Activated naive CD4-positive, alpha-beta T cell treated with anti-CD3 and anti-CD28 coated beads, Interleukin-2, amount 50 U/mL, for 16 hours (primary cell): ENCODE measurements at regions not wholly inside any gene's neighbourhood (a gene's known extent, or its start where the extent isn't known, plus 50 kb on each side); places are given as distances from the start of the nearest gene placed in this dataset.

Experiments used
- DNase-seq: peaks from one replicate; pipeline ENCODE4 v3.0.0-alpha.2; 2020

GRCh38 chr12:41737423-41737822 lies 407.3 kb downstream of the GXYLT1 start:
- DNase-seq, result no peak

GRCh38 chr12:41736436-41736835 lies 408.2 kb downstream of the GXYLT1 start:
- DNase-seq, result no peak

DNA sequence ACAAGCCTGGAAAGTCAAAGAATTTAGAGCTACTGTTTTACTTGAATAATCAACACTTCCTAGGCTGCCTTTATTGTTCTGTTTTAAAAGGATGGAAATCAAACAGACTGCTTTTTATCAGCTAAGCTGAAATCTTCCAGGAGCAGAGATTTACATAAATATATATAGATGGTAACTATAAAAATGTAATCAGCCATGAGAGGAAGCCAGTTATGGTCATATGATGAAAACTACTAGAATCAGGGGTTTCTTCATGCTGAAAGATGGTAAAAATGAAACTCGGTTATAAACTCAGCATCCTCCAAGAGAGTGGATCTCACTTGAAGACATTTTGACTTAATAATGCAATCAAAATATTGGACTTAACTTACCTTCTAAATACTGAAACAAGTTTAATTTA lies 413.0 kb downstream of the GXYLT1 start:
- no peak for DNase-seq

GRCh38 chr12:41731061-41731460 lies 413.6 kb downstream of the GXYLT1 start:
- DNase-seq, result no peak

DNA sequence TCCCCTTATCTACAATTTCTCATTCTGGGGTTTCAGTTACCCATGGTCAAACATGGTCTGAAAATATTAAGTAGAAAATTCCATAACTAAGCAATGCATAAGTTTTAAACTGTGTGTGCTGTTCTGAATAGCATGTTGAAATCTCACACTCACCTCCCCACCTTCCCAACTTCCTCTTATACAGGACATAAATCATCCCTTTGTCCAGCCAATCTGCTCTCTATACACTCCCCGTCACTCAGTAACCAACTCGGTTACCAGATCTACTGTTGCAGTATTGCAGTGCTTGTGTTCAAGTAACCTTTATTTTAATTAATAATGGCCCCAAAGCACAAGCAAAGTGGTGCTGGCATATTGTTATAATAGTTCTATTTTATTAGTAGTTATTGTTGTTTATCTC lies 420.5 kb downstream of the GXYLT1 start:
- no peak for DNase-seq

DNA sequence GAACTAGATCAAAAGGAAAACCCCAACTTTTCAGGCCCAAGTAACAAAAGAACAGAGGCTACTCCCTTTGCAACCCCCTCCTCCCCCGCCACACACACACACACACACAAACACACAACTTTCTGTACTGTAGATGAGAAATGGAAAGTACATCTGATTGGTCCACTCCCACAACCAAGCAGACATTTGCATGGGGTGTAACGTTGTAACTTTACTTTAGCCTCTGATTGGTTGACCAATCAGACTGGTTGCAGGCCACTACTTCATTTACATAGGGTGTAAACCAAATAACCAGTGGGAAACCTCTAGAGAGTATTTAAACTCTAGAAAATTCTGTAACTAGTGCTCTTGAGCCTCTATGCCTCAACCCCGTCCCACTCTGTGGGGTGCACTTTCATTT lies 425.5 kb downstream of the GXYLT1 start:
- no peak for DNase-seq

DNA sequence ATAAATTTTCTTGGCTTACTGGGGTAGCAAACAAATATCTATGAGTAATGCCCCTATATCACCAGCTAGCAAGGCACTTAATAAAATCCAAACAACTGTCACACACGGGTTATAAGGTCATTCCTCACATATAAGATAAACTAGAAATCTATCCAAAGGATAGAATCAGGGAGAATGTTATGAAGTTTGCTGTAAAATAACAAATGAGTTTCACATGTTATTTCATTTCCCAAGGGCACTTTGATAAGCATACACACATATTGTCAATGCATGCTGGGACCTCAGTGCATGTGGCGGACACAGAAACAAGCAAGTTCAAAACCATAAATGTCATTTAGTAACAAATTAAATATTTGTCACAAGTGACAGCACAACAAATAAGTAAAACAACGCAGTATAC lies 429.4 kb downstream of the GXYLT1 start:
- DNase-seq, result no peak

- no peak for DNase-seq
These were observed 435.0 kb downstream of the GXYLT1 start for GRCh38 chr12:41709463-41710285.

GRCh38 chr12:41709012-41709411 lies 435.7 kb downstream of the GXYLT1 start:
- DNase-seq, result no peak

DNA sequence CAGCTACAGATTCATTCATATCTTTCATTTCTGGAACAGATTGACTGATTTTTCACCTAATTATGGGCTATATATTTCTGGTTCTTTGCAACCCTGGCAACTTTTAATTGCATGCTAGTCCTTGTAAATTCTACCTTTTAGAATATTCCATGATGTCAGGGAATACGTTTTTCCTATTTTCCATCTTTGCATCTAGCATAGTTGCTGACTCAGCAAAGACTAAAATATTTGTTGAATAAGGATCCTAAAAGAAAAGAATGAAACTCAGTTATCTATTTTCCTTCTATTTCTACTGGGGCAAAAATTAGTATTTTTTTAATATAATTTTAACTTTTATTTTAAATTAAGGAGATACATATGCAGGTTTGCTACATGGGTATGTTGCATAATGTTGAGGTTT lies 438.3 kb downstream of the GXYLT1 start:
- no peak for DNase-seq

GRCh38 chr12:41701943-41702601 lies 442.6 kb downstream of the GXYLT1 start:
- no peak for DNase-seq

GRCh38 chr12:41700940-41701339 lies 443.7 kb downstream of the GXYLT1 start:
- DNase-seq, result no peak

DNA sequence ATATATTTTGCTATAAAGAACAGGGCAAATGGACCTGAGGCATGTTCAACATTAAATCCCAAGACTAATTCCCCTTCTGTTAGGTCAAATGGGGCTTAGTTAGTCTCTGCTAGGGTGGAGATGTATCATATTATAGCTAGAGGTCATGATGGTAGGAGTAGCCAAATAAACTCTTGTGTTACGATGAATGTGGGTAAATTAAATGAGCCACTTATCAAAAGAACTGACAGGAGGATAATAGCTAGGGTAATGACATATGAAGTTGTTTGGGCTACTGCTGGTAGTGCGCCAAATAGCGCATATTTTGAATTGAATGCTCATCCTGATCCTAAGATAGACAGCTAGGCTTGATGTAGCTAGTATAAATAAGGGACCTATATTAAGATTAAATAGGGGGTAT lies 445.0 kb downstream of the GXYLT1 start:
- DNase-seq, result no peak

- DNase-seq, result no peak
These were observed 447.5 kb downstream of the GXYLT1 start for GRCh38 chr12:41697161-41697560.

DNA sequence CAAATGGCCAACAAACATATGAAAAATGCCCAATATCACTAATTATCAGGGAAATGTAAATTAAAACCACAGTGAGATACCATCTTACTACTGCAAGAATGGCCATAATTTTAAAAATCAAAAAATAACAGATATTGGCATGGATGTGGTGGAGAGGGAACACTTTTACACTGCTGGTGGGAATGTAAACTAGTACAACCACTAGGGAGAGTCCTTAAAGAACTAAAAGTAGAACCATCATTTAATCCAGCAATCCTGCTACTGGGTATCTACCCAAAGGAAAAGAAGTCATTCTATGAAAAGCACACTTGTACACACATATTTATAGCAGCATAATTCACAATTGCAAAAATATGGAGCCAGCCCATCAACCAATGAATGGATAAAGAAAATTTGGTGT lies 459.7 kb downstream of the GXYLT1 start:
- DNase-seq, result no peak

DNA sequence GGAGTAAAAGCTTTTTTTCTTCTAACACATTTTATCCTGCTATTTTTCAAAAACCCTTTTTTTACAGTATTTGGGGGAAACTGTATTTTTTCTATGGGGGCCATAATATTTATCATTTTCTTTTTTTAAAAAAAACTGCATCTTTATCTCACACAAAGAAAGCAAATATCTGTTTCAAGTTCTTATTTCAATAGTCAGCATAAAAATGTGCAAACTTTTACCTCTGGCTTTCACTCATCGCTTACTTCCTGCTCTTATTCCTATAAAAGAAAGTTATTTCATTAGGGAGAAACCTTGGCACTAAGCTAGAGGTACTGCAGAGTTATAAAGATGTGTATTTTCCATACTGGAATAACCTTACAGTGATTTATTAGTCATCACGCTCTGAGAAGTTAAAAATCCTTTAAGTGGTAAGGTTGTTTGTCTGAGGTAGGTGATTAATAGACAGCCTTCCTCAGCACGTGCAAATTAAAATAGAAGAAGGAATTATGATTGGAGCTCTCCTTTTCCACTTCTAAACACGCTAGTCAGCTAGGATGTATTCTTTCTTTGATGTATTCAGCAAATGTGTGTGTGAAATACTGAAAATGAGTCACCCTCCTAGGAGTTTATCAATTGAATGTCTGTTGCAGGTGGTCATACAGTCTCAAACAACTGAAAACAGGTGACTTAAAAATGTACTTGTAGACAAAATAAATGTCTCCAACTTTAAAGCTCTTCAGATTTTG lies 461.0 kb downstream of the GXYLT1 start:
- no peak for DNase-seq

- DNase-seq, result no peak
These were observed 461.7 kb downstream of the GXYLT1 start for GRCh38 chr12:41683023-41683422.

GRCh38 chr12:41681898-41682297 lies 462.8 kb downstream of the GXYLT1 start:
- no peak for DNase-seq

GRCh38 chr12:41680155-41680554 lies 464.5 kb downstream of the GXYLT1 start:
- DNase-seq, result no peak

DNA sequence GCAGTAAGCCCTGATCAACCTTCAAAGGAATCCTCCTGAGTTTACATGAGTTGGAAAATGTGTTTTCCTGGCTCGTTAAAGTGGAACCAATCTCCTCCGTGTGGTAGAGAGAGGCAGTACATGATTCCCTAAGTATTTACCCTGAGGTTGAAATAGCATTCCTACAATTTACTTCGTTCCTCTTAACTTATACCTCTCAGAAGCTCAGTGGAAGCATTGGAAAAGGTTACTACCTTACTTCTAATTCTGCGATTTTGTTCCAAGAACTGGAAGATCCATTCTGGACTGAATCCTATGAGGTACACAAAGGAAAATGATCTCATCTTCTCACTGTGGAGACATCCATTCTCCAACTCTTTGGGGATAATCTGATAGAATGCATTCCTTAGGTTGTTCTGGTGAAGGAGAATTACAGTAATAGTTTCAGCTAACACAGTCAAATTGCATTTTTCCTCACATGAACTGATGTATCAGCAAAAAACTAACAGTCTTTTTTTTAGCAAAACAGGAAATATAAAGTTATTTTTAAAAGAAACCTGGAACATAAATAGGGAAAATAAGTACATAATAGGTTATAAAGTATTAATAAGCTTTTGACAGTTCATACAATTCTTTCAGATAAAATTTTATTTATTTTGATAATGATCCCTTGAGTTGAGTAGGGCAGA lies 475.6 kb downstream of the PDZRN4 start:
- DNase-seq, result no peak

DNA sequence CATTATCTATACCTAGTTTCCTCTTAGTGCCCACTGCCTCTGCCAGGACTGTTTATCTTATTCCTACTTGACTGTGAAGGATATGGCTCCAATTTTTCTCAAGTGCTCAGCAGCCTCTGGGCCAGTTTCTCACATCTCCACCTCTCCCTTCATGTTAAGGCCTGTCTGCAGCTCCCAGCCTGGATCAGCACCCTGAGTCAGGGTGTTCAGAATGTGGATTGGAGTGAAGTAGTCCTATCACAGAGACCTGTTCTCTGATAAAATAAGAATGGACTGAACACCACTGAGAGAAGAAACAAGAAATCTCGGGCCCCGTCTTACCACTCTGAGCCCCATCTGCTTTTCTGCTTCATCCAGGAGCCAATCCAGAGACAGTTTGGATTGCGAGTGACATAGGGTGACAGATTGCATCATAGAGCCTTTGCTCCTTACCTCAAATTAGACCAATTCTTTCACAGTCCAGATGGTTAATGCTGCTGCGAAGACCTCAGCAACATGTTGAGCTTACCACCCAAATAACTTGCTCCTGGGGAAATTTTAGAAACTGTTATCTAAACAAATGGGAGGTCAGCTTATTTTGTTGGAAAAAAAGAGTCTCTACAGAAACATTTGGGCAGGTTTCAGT lies 473.1 kb downstream of the PDZRN4 start:
- no peak for DNase-seq

DNA sequence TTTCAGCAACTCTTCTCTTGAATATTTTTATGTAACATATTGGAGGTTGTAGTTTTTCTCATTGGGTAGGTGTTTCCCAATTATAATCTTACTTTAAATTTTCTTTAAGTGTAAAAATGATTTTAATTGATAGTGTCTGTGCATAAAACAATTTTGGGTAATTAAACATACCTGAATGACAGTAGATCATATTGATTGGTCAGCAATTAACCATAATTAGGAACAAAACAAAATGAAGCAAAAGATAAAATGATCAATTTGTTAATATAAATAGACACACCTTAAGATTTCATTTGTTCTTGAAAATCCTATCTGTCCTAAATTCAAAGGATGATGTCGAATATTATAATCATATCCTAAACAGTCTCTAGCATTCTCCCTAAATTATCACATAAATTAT lies 468.3 kb downstream of the PDZRN4 start:
- DNase-seq, result no peak
